GM18508 (cell line): ENCODE measurements at regions not wholly inside any gene's neighbourhood (a gene's known extent, or its start where the extent isn't known, plus 50 kb on each side); places are given as distances from the start of the nearest gene placed in this dataset.

ENCODE experiments used
- ATAC-seq: cut with Tn5 transposase; IDR thresholded peaks from one replicate; pipeline ENCODE4 v1.9.1; 2021; ENCODE audit warnings: moderate number of reproducible peaks; ENCODE audit not compliant: insufficient read depth, unreplicated experiment

DNA sequence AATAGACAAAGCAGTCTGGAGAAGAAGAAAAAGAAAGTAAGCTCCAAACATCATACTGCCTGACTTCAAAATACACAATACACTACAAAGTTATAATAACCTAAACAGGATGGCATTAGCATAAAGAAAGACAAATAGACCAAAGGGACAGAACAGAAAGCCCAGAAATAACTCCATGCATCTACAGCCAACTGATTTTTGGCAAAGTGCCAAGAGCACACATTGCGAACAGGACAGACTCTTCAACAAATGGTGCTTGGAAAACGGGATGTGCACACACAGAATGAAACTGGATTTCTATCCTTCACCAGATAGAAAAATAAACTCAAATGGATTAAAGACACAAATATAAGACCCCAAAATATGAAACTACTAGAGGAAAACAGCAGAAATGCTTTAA is 66.6 kb upstream of the SPATA31E1 start:
- no peak for ATAC-seq

DNA sequence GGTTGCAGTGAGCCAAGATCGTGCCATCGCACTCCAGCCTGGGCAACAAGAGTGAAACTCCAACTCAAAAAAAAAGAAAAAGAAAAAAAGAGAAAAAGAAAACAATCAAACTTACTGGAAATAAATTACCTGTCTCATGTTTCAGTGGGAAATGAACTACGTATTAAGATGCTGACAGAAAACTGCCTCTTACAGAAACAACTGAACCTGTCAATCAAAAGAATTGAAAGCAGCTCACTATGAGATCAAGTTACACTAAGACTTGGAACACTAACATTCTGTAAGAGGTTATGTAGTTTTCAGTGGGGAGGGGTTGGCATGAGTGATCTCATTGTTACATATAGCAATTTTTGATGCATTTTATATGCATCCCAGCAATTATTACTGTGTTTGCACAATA is 64.4 kb upstream of the SPATA31E1 start:
- ATAC-seq, result no peak

DNA sequence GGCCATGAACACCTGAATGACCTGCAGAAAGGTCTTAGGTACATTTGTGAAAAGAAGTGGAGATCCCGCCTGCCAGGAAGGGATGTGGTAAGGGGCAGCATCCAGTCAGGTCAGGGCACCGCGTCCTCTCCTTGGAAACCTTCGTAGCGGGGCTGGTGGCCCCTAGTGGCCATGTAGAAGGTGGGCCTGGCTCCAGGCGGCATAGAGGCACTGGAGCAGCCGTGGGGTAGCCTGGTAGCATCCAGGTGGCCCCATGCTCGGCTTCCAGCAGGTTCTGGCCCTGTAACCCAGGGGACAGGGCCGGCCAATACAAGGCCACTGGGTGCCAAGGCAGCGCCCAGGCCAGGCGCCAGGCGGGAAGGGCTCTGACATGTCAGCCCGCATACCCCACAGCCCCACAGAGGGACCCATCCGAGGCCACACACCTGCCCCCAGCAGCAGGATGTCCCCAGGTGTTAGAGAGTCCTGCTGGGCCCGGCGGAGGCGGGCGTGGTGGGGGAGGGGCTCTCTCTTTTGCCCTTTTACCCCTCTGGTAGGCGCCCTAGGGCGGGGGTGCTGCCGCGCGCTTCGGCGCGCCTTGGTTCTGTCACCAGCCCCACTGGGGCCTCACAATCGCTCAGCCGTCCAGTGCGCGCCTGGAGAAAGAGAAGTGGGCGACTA is 58.3 kb upstream of the SPATA31E1 start:
- no peak for ATAC-seq

DNA sequence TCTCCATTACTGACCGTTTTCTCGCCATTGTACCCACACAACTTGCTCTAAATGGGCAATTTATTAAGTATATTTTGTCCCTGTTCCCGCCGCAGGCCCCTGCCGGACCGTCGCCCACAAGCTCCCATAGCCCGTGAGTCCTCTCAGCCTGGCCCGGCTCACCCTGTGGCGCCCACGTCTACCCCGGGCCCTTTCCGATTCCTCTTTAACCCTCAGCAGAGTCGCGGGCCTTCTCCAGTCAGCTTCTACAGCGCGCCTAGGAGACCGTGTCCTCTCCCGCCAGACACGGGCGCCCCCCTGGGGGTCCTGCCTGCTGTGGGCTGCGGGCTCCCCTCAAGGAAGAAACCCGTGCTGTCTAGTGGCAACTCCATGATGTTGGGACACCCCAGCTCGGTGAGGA is 57.8 kb upstream of the SPATA31E1 start:
- ATAC-seq, result no peak

DNA sequence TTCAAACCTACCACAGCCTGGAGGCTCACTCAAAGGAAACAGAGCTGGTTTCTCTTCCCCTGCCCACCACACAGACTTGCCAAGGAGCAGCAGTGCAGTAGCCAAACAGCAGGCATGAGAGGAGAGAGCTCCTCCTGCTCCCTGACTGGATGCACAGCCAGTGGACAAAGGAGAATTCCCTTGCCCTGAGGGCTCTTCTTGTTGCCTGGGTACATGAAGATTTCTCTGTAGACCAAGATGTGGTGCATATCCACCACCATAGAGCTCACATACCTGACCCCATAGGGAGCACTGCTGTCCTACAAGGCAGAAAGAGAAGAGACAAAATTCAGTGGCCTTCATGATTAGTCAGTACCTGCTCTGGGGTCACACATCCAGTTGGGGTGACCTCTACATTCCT is 56.3 kb upstream of the SPATA31E1 start:
- ATAC-seq, result no peak

DNA sequence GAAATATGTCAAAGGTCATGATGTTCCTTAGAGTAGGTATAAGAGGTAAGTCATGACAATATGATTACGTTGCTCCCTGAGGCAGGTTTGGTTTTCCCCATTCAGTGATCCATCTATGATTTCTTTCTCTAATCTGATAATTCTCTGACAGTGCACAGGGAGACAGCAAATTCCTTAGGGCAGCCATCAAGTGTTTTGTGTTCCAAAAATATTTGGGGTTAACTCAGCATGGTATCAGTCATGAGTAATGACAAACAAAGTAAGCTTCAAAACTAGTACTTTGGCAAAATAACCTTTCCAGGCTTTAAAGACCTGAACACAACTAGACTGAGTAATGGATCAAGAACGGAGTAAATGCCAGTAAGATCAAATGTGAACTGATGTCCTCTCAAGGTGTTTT is 55.3 kb upstream of the SPATA31E1 start:
- ATAC-seq, result no peak

DNA sequence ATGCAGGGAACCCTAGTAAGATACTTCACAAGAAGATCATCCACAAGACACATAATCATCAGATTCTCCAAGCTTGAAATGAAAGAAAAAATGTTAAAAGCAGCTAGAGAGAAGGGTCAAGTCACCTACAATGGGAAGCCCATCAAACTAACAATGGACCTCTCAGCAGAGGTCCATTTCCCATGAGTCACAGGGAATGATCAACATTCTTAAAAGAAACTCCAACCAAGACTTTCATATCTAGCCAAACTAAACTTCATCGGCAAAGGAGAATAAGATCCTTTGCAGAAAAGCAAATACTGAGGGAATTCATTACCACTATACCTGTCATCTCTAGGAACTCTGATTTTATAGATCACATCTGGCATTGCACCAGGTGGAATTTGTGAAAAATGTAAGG is 52.9 kb upstream of the SPATA31E1 start:
- ATAC-seq, result no peak

DNA sequence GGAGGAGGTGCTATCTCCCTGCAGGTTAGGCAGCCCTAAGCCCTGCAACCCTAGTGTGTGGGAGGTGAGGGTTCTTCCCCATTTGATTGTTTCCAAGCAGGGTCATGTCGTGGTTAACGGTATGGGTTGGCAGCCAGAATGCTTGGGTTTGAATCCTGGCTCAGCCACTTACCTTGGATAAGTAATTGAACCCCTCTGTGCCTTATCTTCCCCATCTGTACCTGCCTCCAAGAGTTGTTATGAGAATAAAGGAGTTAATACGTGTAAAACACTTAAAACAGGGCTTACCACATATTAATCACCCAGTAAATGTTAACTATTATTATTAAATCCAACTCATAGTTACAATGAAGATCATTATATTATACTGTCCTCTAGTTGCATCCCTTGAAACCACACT is 52.2 kb upstream of the SPATA31E1 start:
- ATAC-seq, result no peak

DNA sequence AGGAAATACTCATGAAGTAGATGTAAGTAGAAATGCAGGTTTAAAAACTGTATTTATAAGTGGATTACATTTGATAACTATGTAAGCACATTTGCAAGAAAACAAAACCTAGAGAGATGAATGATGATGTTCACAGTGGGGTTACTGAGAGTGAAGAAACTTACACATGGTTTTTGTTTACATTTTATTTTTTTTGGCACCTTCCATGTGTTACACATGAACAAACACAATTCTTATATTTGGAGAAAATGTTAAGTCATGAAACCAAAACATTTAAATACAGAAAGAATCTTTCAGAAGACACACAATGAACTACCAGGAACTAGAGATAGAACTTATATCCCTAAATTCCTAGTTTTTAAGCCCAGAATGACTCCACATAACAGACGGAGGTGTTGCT is 51.5 kb upstream of the SPATA31E1 start:
- no peak for ATAC-seq
